Mesodermal cell (in vitro differentiated cells): ENCODE measurements at regions not wholly inside any gene's neighbourhood (a gene's known extent, or its start where the extent isn't known, plus 50 kb on each side); places are given as distances from the start of the nearest gene placed in this dataset.

ENCODE experiments used
- H3K27ac ChIP-seq: 2 replicates; pipeline ENCODE4 v1.7.0; 2013; ENCODE audit warnings: mild to moderate bottlenecking, low read depth, low read length, moderate library complexity; ENCODE audit not compliant: severe bottlenecking
- H3K36me3 ChIP-seq: 2 replicates; pipeline ENCODE4 v1.7.1; 2013; ENCODE audit warnings: mild to moderate bottlenecking, low read length, moderate library complexity; ENCODE audit not compliant: control insufficient read depth, insufficient read depth
- H3K4me1 ChIP-seq: one replicate; pipeline ENCODE4 v1.7.1; 2013; ENCODE audit warnings: mild to moderate bottlenecking, low read length; ENCODE audit not compliant: insufficient read depth, control insufficient read depth, poor library complexity, severe bottlenecking
- H3K4me3 ChIP-seq: 2 replicates; pipeline ENCODE4 v1.7.0; 2013; ENCODE audit warnings: low read length, control low read depth, mild to moderate bottlenecking; ENCODE audit not compliant: insufficient read depth, poor library complexity, severe bottlenecking; ENCODE audit errors: extremely low read depth
- H3K9me3 ChIP-seq: 2 replicates; pipeline ENCODE4 v1.7.1; 2013; ENCODE audit warnings: mild to moderate bottlenecking, low read length, moderate library complexity; ENCODE audit not compliant: control insufficient read depth
- WGBS, 2 experiments: methylation state at CpG; one replicate each; pipeline ENCODE4 v1.1.5; 2013; ENCODE audit warnings: missing lambda C conversion rate in 2 of 2; ENCODE audit not compliant: insufficient coverage in 2 of 2; 5-methylcytosine and 5-hydroxymethylcytosine counted together

- Histone ChIP-seq H3K36me3 (no peaks in the 10 kb centered on the region), H3K27ac (no peak overlapping the region), H3K4me1 (no peaks in the 10 kb centered on the region), H3K4me3 (no peak overlapping the region), H3K9me3 (no peaks in the 10 kb centered on the region)
- 100% methylated on average over 2 of the region's 4 CpGs for WGBS, 2 experiments
Measured at GRCh38 chr9:20083390-20083789, 294.6 kb upstream of the SLC24A2 start.

- Histone ChIP-seq H3K27ac (no peak overlapping the region), H3K36me3 (no peaks in the 10 kb centered on the region), H3K9me3 (no peaks in the 10 kb centered on the region), H3K4me3 (no peak overlapping the region), H3K4me1 (no peaks in the 10 kb centered on the region)
- 86 to 100% methylated on average over 1 of the region's 1 CpG for WGBS, 2 experiments
Measured at GRCh38 chr9:20082831-20083230, 294.0 kb upstream of the SLC24A2 start.

GRCh38 chr9:20082406-20082805, 293.6 kb upstream of the SLC24A2 start:
- Histone ChIP-seq H3K4me1 (no peaks in the 10 kb centered on the region), H3K9me3 (no peaks in the 10 kb centered on the region), H3K4me3 (no peak overlapping the region), H3K27ac (no peak overlapping the region), H3K36me3 (no peaks in the 10 kb centered on the region)
- WGBS, 2 experiments, result 100% methylated on average over 2 of the region's 3 CpGs

GRCh38 chr9:20078246-20078645, 289.4 kb upstream of the SLC24A2 start:
- Histone ChIP-seq H3K27ac (no peak overlapping the region), H3K4me3 (no peak overlapping the region), H3K36me3 (no peaks in the 10 kb centered on the region), H3K9me3 (no peaks in the 10 kb centered on the region), H3K4me1 (no peaks in the 10 kb centered on the region)

GRCh38 chr9:20074291-20074690, 285.5 kb upstream of the SLC24A2 start:
- Histone ChIP-seq H3K27ac (no peak overlapping the region), H3K36me3 (no peaks in the 10 kb centered on the region), H3K9me3 (no peaks in the 10 kb centered on the region), H3K4me1 (no peaks in the 10 kb centered on the region), H3K4me3 (no peak overlapping the region)
- WGBS, 2 experiments, result no CpG with 5 or more reads among the region's 1 CpG

- Histone ChIP-seq H3K4me1 (no peaks in the 10 kb centered on the region), H3K4me3 (no peak overlapping the region), H3K27ac (no peak overlapping the region), H3K36me3 (no peaks in the 10 kb centered on the region), H3K9me3 (no peaks in the 10 kb centered on the region)
- WGBS, 2 experiments, result 100% methylated on average over 2 to 3 of the region's 3 CpGs
Measured at GRCh38 chr9:20070336-20070735, 281.5 kb upstream of the SLC24A2 start.

- H3K27ac ChIP-seq, result no peak overlapping the region
- H3K4me3 ChIP-seq, result no peak overlapping the region
- no peaks in the 10 kb centered on the region for H3K9me3 ChIP-seq
- no peaks in the 10 kb centered on the region for H3K4me1 ChIP-seq
- WGBS, 2 experiments, result 63% methylated on average over 1 of the region's 4 CpGs; no CpG with 5 or more reads in 1 of the 2 experiments
- H3K36me3 ChIP-seq, result no peaks in the 10 kb centered on the region
Measured at GRCh38 chr9:20065796-20066700, 277.2 kb upstream of the SLC24A2 start.

GRCh38 chr9:20065046-20065445, 276.2 kb upstream of the SLC24A2 start:
- WGBS, 2 experiments, result 57 to 100% methylated on average over 1 to 2 of the region's 4 CpGs
- Histone ChIP-seq H3K27ac (no peak overlapping the region), H3K4me1 (no peaks in the 10 kb centered on the region), H3K4me3 (no peak overlapping the region), H3K9me3 (no peaks in the 10 kb centered on the region), H3K36me3 (no peaks in the 10 kb centered on the region)

GRCh38 chr9:20054734-20055133, 265.9 kb upstream of the SLC24A2 start:
- no CpG with 5 or more reads among the region's 1 CpG for WGBS, 2 experiments
- no peak overlapping the region for H3K27ac ChIP-seq
- H3K9me3 ChIP-seq, result no peaks in the 10 kb centered on the region
- no peaks in the 10 kb centered on the region for H3K4me1 ChIP-seq
- no peaks in the 10 kb centered on the region for H3K36me3 ChIP-seq
- H3K4me3 ChIP-seq, result no peak overlapping the region

GRCh38 chr9:20048985-20049384, 260.1 kb upstream of the SLC24A2 start:
- Histone ChIP-seq H3K27ac (no peak overlapping the region), H3K9me3 (no peaks in the 10 kb centered on the region), H3K36me3 (no peaks in the 10 kb centered on the region), H3K4me3 (no peak overlapping the region), H3K4me1 (peaks cover 7% of the 10 kb centered on the region)
- no CpG with 5 or more reads among the region's 4 CpGs for WGBS, 2 experiments

GRCh38 chr9:20048437-20048836, 259.6 kb upstream of the SLC24A2 start:
- Histone ChIP-seq H3K27ac (no peak overlapping the region), H3K4me1 (peaks cover 7% of the 10 kb centered on the region), H3K9me3 (no peaks in the 10 kb centered on the region), H3K36me3 (no peaks in the 10 kb centered on the region), H3K4me3 (no peak overlapping the region)
- WGBS, 2 experiments, result 100% methylated on average over 1 of the region's 2 CpGs; no CpG with 5 or more reads in 1 of the 2 experiments
